Activated T-helper 1 cell treated with anti-CD3 and anti-CD28 coated beads, Interleukin-12 subunit alpha, Interleukin-12 subunit beta, Interleukin-2, Interleukin-4 antibody, amounts not matched to agents 30 ng/mL and 10 ng/mL and 1 ng/mL, durations not matched to agents 14 hours and 24 hours and 36 hours (primary cell): ENCODE measurements at regions not wholly inside any gene's neighbourhood (a gene's known extent, or its start where the extent isn't known, plus 50 kb on each side); places are given as distances from the start of the nearest gene placed in this dataset.

ENCODE experiments used
- DNase-seq: peaks from one replicate; pipeline ENCODE4 v3.0.0; 2021; ENCODE audit warnings: low spot score
- H3K27ac Mint-ChIP-seq: one replicate; pipeline ENCODE4 v1.8.0; 2021; ENCODE audit warnings: mild to moderate bottlenecking, mixed read lengths
- H3K27me3 Mint-ChIP-seq: one replicate; pipeline ENCODE4 v1.8.0; 2022; ENCODE audit warnings: mild to moderate bottlenecking, moderate library complexity, mixed read lengths; ENCODE audit not compliant: insufficient read depth
- H3K36me3 Mint-ChIP-seq: one replicate; pipeline ENCODE4 v1.8.0; 2021; ENCODE audit warnings: low read depth, mixed read lengths
- H3K4me1 Mint-ChIP-seq: one replicate; pipeline ENCODE4 v1.8.0; 2021; ENCODE audit warnings: low read depth, mixed read lengths
- H3K4me3 Mint-ChIP-seq: one replicate; pipeline ENCODE4 v1.8.0; 2021; ENCODE audit warnings: mild to moderate bottlenecking, moderate library complexity, mixed read lengths
- H3K9me3 Mint-ChIP-seq: one replicate; pipeline ENCODE4 v1.8.0; 2021; ENCODE audit warnings: mixed read lengths
- intact Hi-C: fragments of 100-400 bp; cut with micrococcal nuclease; formaldehyde crosslinking; loops from one replicate; pipeline ENCODE4 v1.15.1; 2024

DNA sequence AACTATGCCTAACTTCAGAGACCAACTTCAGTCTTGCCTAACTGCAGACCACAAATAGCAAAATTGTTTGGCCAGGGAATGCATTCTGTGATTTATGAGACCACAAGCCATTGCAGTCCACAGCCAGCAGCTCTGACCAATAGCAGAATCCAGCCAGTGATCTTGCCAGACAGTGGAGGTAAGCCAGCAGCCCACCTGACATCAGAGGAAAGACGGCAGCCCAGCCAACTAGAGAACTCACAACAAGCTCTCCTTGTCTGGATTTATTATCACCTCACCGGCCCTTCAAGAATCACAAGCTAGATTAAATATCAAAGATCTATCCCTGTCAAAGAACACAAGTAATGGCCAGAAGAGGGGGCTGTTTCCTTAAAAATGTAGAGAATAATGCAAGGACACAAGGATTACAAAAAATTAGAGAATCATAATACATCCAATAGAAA lies 66.5 kb upstream of the SLC35F1 start:
- no peak for DNase-seq
- Mint-ChIP-seq H3K4me1 (no peaks in the 10 kb centered on the region), H3K27ac (no peak overlapping the region), H3K4me3 (no peak overlapping the region), H3K36me3 (no peaks in the 10 kb centered on the region), H3K9me3 (no peaks in the 10 kb centered on the region), H3K27me3 (no peaks in the 10 kb centered on the region)
- intact Hi-C loops, result no loop called here

DNA sequence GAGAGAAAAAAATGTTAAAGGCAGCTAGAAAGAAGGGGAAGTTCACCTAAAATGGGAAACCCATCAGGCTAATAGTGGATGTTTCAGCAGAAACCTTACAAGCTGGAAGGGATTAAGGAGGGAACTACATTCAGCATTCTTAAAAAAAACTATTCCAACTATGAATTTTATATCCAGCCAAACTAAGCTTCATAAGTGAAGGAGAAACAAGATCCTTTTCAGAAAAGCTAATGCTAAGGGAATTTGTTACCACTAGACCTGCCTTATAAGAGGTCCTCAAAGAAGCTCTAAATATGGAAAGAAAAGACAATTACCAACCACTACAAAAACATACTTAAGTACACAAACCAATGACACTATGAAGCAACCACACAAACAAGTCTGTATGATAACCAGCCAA lies 59.2 kb upstream of the SLC35F1 start:
- H3K9me3 Mint-ChIP-seq, result no peaks in the 10 kb centered on the region
- no peaks in the 10 kb centered on the region for H3K4me1 Mint-ChIP-seq
- H3K36me3 Mint-ChIP-seq, result no peaks in the 10 kb centered on the region
- no peak overlapping the region for H3K4me3 Mint-ChIP-seq
- H3K27me3 Mint-ChIP-seq, result no peaks in the 10 kb centered on the region
- no peak for DNase-seq
- intact Hi-C loops, result no loop called here
- H3K27ac Mint-ChIP-seq, result no peak overlapping the region

- no peak for DNase-seq
- Mint-ChIP-seq H3K27me3 (no peaks in the 10 kb centered on the region), H3K4me1 (no peaks in the 10 kb centered on the region), H3K27ac (no peak overlapping the region), H3K36me3 (no peaks in the 10 kb centered on the region), H3K9me3 (no peaks in the 10 kb centered on the region), H3K4me3 (no peak overlapping the region)
- intact Hi-C loops, result no loop called here
These were observed 58.0 kb upstream of the SLC35F1 start for GRCh38 chr6:117849087-117849486.
